ENCODE measurements at regions not wholly inside any gene's neighbourhood (a gene's known extent, or its start where the extent isn't known, plus 50 kb on each side); places are given as distances from the start of the nearest gene placed in this dataset.
"Not testable (repeated sequence)": the region's sequence is repeated elsewhere in the genome, so short reads cannot be mapped to it uniquely, and the experiment has no call there.

GRCh38 chr6:40674170-40674569 is 87.0 kb upstream of the LRFN2 start:
- no peak for DNase-seq

- DNase-seq = no peak
Measured at GRCh38 chr6:40672087-40672486, 84.9 kb upstream of the LRFN2 start.

GRCh38 chr6:40671694-40672050 is 84.5 kb upstream of the LRFN2 start:
- DNase-seq = no peak

- no peak for DNase-seq
Measured at GRCh38 chr6:40671001-40671693, 84.0 kb upstream of the LRFN2 start.

GRCh38 chr6:40669343-40669742 is 82.2 kb upstream of the LRFN2 start:
- no peak for DNase-seq

- no peak for DNase-seq
Measured at GRCh38 chr6:40668203-40668602, 81.0 kb upstream of the LRFN2 start.

GRCh38 chr6:40666530-40666929 is 79.4 kb upstream of the LRFN2 start:
- DNase-seq = no peak

- DNase-seq = no peak
Measured at GRCh38 chr6:40661726-40662125, 74.6 kb upstream of the LRFN2 start.

- DNase-seq = not testable (repeated sequence)
Measured at GRCh38 chr6:40656772-40657171, 69.6 kb upstream of the LRFN2 start.

GRCh38 chr6:40654828-40655227 is 67.7 kb upstream of the LRFN2 start:
- no peak for DNase-seq

GRCh38 chr6:40645043-40645442 is 57.9 kb upstream of the LRFN2 start:
- DNase-seq = no peak

- DNase-seq = no peak
Measured at GRCh38 chr6:40642837-40643236, 55.7 kb upstream of the LRFN2 start.

GRCh38 chr6:40642190-40642589 is 55.0 kb upstream of the LRFN2 start:
- DNase-seq = no peak

- DNase-seq = no peak
Measured at GRCh38 chr6:40640599-40641227, 53.5 kb upstream of the LRFN2 start.

Data from fibroblast of skin of scalp (primary cell).